ENCODE measurements at regions not wholly inside any gene's neighbourhood (a gene's known extent, or its start where the extent isn't known, plus 50 kb on each side); places are given as distances from the start of the nearest gene placed in this dataset.

DNA sequence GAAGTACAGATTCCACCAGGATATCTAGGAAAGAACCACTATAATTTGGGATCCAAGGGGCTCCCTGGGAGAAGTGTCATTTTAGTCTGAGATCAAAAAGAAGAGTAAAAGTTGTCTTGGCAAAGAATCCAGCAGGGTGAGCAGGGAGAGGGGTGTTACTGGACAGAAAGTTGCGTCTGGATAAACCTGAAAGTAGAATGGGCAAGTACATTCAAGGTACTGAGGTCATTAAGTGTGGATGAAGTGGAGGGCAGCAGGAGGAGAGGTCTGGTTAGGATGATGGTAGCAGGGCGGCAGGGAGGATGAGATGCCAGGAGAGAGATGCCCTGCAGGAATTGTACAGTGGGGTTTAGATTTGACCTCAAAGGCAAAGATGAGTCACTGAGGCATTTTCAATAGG, 253.3 kb downstream of the KLF13 start:
- peaks cover 8% of the 10 kb centered on the region for H3K27me3 Mint-ChIP-seq (ENCODE audit: low read depth)
- no peaks in the 10 kb centered on the region for H3K4me1 Mint-ChIP-seq (ENCODE audit: low read depth)
- peaks cover 25% of the 10 kb centered on the region for H3K9me3 Mint-ChIP-seq (ENCODE audit: low read depth)

DNA sequence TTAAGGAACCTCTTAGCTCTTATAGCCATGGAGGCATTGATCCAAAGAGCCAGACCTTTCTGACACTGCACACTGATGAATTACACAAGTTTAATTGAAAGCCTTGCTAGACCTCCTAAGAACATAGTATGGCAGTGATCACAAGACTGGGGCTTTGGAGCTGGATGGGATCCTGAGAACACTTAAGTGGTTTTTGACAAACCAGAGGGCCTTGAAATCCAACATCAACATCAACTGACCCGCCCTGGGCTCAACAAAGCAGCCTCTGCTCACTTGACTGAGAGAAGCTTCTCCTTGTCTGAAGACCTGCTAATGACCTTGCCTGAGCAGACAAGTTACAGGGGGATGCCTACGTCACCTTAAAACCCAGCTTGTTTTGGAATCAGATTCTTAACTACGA, 257.6 kb downstream of the KLF13 start:
- Mint-ChIP-seq H3K27ac (ENCODE audit: unreplicated experiment) (no peak overlapping the region), H3K4me1 (ENCODE audit: low read depth) (no peaks in the 10 kb centered on the region), H3K36me3 (ENCODE audit: low read depth) (peaks cover 5% of the 10 kb centered on the region), H3K4me3 (ENCODE audit: unreplicated experiment) (no peak overlapping the region), H3K27me3 (ENCODE audit: low read depth) (no peaks in the 10 kb centered on the region), H3K9me3 (ENCODE audit: low read depth) (peaks cover 28% of the 10 kb centered on the region)
- DNase-seq (ENCODE audit: low spot score): no peak
- TF ChIP-seq, protein P1, sequence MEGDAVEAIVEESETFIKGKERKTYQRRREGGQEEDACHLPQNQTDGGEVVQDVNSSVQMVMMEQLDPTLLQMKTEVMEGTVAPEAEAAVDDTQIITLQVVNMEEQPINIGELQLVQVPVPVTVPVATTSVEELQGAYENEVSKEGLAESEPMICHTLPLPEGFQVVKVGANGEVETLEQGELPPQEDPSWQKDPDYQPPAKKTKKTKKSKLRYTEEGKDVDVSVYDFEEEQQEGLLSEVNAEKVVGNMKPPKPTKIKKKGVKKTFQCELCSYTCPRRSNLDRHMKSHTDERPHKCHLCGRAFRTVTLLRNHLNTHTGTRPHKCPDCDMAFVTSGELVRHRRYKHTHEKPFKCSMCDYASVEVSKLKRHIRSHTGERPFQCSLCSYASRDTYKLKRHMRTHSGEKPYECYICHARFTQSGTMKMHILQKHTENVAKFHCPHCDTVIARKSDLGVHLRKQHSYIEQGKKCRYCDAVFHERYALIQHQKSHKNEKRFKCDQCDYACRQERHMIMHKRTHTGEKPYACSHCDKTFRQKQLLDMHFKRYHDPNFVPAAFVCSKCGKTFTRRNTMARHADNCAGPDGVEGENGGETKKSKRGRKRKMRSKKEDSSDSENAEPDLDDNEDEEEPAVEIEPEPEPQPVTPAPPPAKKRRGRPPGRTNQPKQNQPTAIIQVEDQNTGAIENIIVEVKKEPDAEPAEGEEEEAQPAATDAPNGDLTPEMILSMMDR (IDR thresholded peaks at IDR 0.05): no peak

More for the DNA sequence above, 253.3 kb downstream of the KLF13 start:
- TF ChIP-seq, protein P1 (IDR thresholded peaks at IDR 0.05): no peak
- Mint-ChIP-seq H3K36me3 (ENCODE audit: low read depth) (peaks cover 5% of the 10 kb centered on the region), H3K4me3 (ENCODE audit: unreplicated experiment) (no peak overlapping the region), H3K27ac (ENCODE audit: unreplicated experiment) (no peak overlapping the region)
- no peak for DNase-seq (ENCODE audit: low spot score)

DNA sequence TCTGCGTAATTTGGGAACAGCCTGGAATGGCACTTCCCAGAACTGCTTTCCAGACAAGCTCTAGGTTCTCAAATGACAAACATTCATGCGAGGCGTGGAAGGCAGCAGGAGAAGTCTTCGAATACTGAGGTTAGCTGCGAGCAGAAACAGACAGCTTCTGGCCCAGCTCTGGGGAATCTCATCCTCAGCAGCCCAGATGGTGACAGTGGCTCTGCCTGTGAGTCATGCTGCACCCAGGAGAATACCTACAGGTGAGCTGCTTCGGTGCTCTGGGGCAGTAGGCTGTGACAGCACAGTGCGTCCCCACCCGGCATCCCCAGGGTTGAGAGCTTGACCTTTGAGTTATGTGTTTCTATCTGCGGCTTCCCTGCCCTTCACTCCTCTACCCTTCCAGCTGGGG, 258.6 kb downstream of the KLF13 start:
- H3K4me3 Mint-ChIP-seq (ENCODE audit: unreplicated experiment): no peak overlapping the region
- peaks cover 25% of the 10 kb centered on the region for H3K9me3 Mint-ChIP-seq (ENCODE audit: low read depth)
- H3K27me3 Mint-ChIP-seq (ENCODE audit: low read depth): no peaks in the 10 kb centered on the region
- no peak for DNase-seq (ENCODE audit: low spot score)
- peaks cover 5% of the 10 kb centered on the region for H3K36me3 Mint-ChIP-seq (ENCODE audit: low read depth)
- TF ChIP-seq, protein P1 (IDR thresholded peaks at IDR 0.05): no peak
- H3K4me1 Mint-ChIP-seq (ENCODE audit: low read depth): no peaks in the 10 kb centered on the region
- no peak overlapping the region for H3K27ac Mint-ChIP-seq (ENCODE audit: unreplicated experiment)

DNA sequence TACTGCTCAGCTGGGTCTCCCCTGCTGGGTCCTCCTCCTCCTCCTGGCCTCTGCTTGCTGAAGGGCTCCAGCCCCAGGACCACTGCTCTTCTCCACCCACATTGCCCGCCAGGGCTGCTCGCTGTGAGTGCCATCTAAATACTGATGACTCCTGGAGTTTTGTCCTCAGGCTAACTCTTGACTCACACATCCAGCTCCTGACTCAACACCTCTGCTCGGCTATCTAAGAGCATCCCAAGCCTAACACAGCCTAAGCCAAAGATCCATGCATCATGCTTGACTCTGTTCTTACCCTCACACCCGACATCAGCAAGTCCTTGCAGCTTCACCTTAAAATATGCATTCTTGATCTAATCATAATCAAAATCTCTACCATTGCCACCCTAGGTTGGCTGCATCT, 260.2 kb downstream of the KLF13 start:
- no peak for DNase-seq (ENCODE audit: low spot score)
- H3K4me3 Mint-ChIP-seq (ENCODE audit: unreplicated experiment): no peak overlapping the region
- H3K9me3 Mint-ChIP-seq (ENCODE audit: low read depth): peaks cover 20% of the 10 kb centered on the region
- no peak overlapping the region for H3K27ac Mint-ChIP-seq (ENCODE audit: unreplicated experiment)
- no peaks in the 10 kb centered on the region for H3K4me1 Mint-ChIP-seq (ENCODE audit: low read depth)
- no peaks in the 10 kb centered on the region for H3K27me3 Mint-ChIP-seq (ENCODE audit: low read depth)
- TF ChIP-seq, protein P1 (IDR thresholded peaks at IDR 0.05): no peak
- peaks cover 4% of the 10 kb centered on the region for H3K36me3 Mint-ChIP-seq (ENCODE audit: low read depth)

DNA sequence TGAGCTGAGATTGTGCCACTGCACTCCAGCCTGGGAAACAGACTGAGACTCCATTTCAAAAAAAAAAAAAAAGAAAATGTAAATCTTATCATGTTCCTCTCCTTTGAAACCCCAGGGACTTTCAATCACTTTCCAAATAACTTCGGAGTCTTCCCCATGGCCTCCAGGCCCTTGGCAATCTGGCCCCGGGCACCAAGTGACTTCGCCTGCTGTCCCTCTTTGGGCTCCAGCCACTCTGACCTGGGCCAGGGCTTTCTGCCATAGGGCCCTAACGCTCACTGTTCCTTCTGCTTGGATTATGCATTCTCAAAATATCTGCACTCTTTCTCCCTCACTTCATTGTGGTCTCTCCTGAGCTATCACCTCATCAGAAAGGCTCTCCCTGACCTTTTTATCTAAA, 260.9 kb downstream of the KLF13 start:
- Mint-ChIP-seq H3K9me3 (ENCODE audit: low read depth) (peaks cover 14% of the 10 kb centered on the region), H3K36me3 (ENCODE audit: low read depth) (no peaks in the 10 kb centered on the region), H3K4me3 (ENCODE audit: unreplicated experiment) (no peak overlapping the region), H3K27ac (ENCODE audit: unreplicated experiment) (no peak overlapping the region), H3K4me1 (ENCODE audit: low read depth) (no peaks in the 10 kb centered on the region), H3K27me3 (ENCODE audit: low read depth) (no peaks in the 10 kb centered on the region)
- DNase-seq (ENCODE audit: low spot score): no peak
- TF ChIP-seq, protein P1 (IDR thresholded peaks at IDR 0.05): no peak
